GM18520 (cell line): ENCODE measurements at regions not wholly inside any gene's neighbourhood (a gene's known extent, or its start where the extent isn't known, plus 50 kb on each side); places are given as distances from the start of the nearest gene placed in this dataset.
"Not testable (repeated sequence)": the region's sequence is repeated elsewhere in the genome, so short reads cannot be mapped to it uniquely, and the experiment has no call there.

ENCODE experiments used
- ATAC-seq: cut with Tn5 transposase; IDR thresholded peaks from one replicate; pipeline ENCODE4 v1.9.1; 2021; ENCODE audit not compliant: unreplicated experiment

DNA sequence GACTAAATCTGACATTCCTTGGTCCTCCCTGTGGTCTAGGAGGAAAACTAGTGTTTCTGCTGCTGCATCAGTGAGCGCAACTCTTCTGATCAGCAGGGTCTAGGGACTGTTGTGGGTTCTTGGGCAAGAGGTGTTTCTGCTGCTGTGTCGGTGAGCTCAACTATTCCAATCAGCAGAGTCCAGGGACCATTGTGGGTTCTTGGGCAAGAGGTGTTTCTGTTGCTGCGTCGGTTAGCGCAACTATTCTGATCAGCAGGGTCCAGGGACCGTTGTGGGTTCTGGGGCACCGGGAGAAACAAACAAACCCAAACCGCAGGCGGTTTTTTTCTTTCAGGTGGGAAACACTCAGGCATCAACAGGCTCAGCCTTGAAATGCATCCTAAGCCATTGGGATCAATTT lies 140.9 kb downstream of the FASLG start:
- not testable (repeated sequence) for ATAC-seq

DNA sequence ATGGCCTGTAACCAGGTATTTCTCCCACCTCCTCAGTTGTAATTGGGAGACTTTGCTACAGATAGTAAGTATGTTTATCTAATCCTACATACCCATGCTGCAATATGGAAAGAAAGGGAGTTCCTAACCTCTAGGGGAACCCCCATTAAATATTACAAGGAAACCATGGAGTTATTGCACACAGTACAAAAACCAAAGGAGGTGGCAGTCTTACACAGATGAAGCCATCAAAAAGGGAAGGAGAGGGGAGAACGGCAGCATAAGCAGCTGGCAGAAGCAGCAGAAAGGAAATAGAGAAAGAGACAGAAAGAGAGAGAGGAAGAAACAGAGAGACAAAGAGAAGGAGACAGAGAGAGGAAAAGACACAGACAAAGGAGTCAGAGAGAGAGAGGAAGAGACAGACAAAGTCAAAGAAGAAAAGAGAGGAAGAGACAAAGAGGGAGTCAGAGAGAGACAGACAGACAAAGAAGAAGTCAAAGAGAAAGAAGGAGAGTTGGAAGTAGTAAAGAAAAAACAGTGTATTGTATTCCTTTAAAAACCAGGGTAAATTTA lies 142.9 kb downstream of the FASLG start:
- ATAC-seq = no peak

DNA sequence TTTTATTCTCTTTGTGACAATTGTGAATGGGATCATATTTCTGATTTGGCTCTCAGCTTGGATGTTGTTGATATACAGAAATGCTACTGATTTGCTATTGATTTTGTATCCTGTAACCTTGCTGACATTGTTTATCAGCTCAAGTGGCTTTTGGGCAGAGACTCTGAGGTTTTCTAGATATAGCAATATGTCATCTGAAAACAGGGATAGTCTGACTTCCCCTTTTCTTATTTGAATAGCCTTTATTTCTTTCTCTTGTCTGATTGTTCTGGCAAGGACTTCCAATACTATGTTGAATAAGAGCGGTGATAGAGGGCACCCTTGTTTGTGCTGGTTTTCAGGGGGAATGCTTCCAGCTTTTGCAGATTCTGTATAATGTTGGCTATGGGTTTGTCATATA lies 150.8 kb downstream of the FASLG start:
- no peak for ATAC-seq

DNA sequence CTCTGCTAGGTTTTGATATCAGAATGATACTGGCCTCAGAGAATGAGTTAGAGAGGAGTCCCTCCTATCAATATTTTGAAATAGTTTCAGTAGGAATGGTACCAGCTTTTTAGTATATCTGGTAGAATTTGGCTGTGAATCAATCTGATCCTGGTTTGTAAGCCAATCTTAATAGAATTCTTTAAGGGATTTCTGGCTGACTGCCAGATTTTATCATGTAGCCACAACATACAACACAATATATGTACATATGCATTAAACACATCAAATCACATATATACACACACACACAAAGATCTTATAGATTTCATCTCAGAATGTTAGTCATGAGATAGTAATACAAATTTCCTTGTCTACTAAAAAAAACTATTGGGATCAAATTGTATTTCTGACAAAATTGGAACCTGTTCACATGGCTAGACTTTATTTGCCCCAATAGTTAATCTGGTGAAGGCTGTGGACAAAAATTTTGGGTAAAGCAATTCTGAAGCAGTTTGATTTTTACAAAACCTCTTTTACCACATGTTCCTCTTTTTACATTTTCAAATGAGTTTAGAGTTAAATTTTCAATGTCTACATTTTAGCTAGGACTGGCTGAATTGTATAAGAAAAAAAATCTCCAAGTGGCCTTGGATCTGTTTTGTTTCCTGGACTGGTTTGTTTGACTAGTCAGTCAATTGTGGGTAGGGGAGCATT lies 151.7 kb downstream of the FASLG start:
- ATAC-seq = no peak

DNA sequence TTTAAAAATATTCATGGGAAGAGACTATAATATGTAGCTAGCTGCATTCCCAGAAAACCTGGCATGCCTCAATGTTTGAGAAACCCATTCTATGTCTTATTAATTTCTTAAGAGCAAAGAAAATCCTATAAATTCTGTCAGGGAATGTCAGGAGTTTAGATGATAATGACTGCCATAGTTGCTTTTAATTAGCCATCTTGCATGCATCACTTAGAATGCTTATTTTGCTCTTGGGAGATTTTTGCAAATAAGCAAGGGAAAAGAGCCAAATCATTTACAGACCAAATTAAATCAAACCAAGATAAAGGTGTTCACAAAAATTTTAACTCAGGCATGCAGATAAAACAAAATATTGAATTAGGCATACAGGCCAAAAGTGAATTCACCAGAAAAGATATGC lies 152.8 kb downstream of the FASLG start:
- ATAC-seq = no peak

DNA sequence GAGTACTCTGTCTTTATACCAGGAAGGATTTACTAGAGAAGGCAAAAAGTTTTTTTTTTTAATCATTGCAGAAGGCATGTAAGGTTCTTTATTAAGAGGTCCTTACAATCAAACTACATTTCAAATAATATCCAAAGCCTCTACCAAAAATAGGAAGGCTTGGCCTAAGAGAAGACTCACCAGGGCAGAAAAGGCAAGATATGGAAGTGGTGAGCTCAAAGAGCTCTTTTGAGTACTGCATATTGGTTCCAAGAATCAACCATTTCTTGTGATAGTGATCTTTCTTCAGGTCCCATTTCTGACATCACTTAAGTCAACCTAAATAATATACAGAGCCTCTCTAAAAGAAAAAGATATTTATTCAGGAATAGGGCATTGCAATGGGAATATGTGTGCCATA lies 153.2 kb downstream of the FASLG start:
- ATAC-seq = no peak

DNA sequence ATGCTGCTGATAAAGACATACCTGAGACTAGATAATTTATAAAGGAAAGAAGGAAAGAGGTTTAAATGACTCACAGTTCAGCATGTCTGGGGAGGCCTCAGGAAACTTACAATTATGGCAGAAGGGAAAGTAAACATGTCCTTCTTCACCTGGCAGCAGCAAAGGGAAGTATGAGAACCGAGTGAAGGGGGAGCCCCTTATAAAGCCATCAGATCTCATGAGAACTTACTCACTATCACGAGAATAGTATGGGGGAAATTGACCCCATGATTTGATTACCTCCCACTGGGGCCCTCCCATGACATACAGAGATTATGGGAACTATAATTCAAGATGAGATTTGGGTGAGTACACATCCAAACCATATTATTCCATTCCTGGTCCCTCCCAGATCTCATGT lies 154.4 kb downstream of the FASLG start:
- no peak for ATAC-seq

DNA sequence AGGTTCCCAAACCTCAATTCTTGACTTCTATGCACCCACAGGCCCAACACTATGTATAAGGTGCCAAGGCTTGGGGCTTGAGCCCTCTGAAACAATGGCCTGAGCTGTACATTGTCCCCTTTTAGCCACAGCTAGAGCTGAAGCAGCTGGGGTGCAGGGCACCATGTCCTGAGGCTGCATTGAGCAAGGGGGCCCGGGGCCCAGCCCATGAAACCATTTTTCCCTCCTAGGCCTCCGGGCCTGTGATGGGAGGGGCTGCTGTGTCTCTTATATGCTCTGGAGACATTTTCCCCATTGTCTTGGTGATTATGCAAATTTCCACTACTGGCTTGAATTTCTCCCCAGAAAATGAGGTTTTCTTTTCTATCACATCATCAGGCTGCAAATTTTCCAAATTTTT lies 155.5 kb downstream of the FASLG start:
- ATAC-seq = no peak

DNA sequence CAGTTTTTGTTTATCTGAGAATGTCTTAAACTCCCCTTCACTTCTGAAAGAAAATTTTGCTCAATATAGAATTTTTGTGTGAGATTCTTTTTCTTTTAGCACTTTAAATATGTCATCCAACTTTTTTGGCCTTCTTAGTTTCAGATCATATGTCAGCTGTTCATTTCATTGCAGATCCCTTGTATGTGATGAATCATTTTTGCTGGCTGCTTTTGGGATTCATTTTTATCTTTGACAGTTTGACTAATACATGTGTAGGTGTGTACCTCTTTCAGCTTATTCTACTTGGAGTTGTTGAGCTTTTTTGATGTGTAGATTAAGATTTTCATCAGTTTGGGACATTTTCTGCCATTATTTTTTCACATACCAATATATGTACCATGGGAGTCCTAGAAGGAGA lies 156.8 kb downstream of the FASLG start:
- no peak for ATAC-seq

DNA sequence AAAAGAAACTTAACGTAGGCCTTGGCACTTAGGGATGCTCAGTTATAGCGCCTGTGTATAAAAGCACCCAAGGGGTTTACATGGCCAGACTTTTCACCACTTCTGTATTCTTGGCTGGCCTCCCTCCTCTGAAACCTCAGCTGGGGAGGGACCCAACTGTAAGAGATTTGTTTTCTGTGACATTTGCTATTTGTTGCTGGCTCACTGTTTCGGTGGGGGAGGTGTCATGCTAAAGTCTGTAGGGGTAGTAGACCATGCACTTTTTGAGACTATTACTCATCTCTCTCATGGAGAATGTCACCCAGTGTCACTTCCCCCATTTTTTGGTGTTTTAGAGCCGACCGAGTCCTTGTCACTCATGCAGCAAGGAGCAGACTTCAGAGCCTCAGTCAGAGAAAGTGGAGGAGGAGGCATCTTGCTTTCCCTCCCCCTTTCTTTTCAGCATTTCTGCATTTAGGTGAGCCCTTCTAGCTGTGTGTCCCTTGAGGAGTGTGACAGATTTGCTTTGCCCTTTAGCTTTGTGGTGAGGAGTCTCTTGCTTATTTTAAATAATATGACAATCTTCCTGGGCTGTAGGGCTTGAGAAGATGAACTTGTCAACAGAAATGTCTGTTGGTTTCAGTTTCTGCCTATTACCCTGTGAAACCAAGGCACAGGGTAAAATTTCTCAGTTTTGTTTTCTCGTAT lies 160.1 kb downstream of the FASLG start:
- peak; percentile 83 for ATAC-seq

DNA sequence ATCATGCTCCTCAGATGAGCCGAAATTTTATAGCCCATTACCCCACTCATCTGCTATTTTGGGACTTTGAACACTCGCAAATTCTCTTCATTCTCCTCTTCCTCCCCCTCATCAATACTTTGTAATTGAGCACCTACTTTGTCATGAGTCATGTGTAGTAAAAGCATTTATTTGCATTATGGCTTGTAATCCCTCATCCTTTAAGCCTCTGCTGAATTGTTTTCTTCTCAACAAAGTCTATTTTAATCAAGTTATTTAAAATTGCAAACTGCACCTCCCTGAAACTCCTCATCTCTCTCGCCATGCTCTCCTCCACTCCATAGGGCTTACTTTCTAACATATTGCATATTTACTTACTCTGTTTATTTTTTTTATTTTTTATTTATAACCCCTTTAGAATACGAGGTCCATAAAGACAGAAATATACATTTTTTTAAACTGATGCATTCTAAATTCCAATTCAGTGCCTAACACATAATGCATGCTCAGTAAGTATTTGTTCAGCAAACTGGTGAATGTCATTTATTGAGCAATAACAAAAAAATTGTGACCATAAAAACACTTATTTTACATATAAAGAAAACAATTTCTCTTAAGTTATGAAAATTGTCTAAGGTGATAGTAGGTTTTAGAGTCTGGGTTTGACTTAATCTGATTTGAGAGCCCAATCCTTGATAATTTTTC lies 161.7 kb downstream of the FASLG start:
- no peak for ATAC-seq

DNA sequence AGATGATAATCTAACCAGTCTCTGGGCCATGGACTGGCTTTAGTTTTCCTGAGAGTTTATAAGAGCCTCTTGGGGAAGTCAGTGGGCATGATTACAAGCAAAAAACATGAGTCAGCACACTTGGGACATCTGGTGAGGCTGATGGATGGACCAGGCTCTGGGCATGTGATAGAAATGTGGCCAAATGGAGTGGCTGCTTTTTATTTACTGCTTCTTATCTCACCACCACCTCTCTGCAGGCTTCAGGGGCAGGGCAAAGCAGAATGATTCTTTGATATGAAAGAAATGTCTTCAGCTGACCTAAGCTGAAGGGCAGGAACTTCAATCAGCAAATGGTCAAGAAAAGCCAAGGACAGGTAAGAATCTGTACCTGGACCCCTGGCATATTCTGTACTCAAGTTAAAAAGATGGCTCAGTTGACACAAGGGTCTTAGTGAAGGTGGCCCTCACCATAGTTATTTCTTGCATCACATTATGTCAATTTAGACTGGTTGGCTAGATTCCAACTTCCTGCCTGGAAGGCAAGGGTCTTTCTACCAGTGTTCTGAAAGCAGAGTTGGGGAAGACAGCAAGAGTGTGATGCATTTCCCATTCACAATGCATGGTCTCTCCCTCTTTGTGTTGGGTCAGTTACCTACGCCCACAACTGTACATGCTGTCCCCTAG lies 162.8 kb downstream of the FASLG start:
- ATAC-seq = no peak

DNA sequence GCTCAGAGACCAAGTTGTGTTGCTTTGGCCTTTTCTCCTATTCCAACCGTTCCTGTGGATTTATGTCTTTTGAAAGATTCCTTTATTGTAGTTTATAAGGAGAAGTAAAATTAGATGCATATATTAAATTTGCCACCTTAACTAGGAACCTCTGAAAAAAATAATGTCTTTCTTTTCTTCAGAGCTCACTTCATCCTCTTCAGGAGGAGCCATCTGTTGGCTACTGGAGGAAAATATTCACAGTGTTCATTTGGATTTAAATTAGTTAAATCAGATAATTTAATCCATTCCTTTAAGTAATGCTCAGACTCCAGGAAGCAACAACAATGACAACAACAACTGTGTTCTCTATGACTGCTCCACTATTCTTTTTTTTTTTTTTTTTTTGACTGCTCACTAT lies 164.0 kb downstream of the FASLG start:
- ATAC-seq = no peak

DNA sequence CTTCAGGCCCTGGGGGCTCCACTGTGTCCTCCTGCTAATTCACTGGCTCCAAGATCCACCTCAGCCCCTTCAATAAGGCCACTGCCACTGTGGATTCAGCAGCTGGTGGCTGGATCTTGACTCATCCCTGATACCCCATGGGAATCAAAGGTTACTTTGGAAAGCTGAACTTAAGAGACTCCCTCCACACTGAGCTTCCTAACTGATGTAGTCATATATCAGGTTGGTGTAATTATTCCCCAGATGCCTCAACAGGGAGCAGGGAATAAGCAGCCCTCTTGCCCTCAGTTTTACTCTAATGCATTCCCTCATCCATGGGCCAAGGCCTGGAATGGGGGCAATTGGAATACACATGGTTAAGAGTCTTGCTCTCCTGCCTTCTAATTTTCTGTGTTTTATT lies 164.6 kb downstream of the FASLG start:
- ATAC-seq = no peak

DNA sequence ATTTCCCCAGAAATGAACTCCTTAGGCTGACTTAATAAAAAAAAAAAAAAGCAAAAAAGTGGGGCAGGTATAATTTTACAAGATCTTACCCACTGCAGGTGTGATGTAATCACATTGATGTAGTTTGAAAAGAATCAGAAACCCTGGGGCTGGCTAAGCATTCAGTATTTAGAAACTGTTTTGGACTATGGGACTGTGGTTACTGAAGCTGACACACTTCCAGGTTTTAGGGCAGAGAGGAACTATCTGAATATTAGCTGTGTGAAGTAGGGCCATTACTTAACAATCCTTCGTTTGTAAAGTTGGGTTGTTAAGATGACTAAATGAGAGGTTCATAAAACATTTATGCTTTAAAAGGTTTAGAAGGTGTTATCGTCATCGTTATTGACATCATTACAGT lies 165.3 kb downstream of the FASLG start:
- ATAC-seq = no peak

DNA sequence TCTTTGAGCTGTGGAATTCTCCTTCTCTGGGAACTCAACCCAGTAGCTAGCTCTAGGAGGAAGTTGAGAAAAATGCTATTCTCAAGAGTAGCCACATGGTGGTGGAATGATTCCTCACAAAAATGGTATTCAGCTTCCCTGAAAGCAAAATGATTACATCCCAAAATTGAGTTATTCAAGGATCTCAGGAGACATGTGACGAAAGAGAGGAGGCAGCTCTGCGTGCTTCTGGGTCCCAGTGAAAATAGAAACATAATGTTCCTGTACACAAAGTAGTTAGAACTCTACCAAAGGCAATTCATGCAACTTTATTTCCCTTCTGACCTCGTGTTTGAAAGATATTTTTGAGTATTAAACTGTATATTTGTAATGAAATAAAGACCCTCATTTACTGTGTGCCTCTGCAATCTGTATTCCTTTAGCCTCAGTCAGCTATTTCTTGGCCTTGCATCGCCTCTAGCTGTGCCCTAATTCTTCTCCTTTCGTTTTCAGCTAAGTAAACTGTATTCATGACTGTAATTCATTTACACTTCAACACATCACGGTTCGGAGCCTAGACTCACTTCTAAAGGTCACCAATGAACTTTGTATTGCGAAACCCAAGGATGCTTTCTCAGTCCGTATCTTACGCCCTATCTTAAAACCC lies 167.3 kb downstream of the FASLG start:
- ATAC-seq = no peak

DNA sequence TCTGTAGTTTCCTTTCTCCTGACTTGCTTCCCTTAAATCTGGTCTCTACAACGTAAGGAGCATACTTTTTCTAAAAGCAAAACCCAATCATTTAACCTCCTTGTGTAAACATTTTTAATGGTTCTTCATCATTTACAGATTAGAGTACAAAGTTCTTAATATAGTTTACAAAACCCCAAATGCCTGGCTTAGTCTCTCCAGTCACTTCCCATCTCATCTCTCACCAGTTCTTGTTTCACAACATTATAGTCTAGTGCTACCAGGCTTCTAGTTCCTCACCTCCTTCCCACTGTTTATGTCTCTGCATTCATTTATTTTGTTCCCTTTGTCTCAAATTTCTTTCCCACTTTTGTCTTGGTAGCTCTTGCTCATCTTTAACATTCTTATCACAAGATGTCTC lies 168.4 kb downstream of the FASLG start:
- no peak for ATAC-seq

DNA sequence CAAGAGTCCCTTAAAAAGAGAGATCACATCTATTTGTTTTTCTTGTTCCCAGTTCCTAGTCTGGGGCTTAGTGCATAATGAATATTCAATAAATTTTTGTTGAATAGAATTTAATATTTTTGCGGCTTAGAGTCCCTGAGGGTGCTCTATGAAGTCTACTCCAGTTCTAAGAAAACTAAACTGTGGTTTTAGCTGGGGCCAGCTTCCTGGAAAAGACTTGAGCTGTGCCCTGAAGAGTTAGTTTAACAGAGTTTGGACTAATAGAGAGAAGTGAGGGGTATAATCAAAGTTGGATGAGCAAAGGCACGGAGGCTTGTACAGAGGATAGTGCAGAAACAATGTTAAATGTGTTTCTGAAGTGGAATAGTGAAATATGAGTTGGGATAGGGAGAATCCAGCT lies 168.9 kb downstream of the FASLG start:
- ATAC-seq = no peak

DNA sequence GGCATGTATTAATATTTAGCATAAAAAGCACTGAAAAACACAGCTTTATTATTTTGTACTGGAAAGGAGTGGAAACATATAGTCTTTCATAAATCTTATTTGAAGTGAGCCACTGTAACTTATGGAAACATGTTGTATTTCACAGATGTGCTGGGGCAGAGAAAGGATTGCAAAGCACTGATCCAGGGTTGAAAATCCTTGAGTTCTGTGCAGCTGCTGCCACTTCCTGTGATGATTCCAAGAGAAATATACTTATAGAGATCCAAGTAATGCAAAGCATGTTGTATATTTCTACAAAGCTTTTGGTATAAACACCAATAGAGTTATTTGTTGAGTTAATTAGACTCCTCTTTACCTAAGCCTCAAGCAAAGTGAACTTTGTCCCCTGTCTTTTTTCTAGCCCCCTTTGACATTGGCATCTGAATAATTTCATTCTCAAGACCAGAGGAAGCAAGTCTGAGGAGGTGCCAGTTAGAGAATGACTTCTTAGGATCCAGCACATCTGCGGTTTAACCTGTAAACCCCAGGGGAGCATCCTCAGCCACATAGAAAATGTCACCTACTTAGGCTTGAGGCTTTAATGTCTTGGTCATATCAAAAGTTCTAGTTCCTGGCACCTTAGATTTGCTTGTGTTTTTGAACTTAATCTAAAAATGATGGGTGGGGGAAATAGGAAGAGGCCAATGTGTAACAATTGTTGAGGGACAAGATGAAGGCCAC lies 173.3 kb downstream of the FASLG start:
- ATAC-seq = no peak

DNA sequence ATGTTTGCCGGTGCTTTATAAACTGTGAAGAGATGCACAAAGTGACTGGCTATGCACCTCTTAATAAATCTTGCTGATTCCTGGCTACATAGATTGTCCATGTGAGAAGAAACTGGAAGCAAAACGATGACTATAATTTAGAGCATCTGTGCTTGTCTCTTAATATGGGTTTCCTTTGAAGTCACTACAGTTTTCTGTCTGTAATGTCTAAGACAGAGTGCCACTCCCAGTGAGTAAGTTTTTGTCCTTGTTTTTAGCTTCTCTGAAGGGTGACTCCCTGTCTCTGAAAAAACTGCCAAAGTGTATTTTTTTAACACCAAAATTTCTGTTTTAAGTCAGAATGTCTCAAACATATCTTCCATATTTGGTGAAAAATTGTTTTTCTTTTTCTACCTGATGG lies 175.1 kb downstream of the FASLG start:
- no peak for ATAC-seq
